ENCODE measurements at regions not wholly inside any gene's neighbourhood (a gene's known extent, or its start where the extent isn't known, plus 50 kb on each side); places are given as distances from the start of the nearest gene placed in this dataset.

DNA sequence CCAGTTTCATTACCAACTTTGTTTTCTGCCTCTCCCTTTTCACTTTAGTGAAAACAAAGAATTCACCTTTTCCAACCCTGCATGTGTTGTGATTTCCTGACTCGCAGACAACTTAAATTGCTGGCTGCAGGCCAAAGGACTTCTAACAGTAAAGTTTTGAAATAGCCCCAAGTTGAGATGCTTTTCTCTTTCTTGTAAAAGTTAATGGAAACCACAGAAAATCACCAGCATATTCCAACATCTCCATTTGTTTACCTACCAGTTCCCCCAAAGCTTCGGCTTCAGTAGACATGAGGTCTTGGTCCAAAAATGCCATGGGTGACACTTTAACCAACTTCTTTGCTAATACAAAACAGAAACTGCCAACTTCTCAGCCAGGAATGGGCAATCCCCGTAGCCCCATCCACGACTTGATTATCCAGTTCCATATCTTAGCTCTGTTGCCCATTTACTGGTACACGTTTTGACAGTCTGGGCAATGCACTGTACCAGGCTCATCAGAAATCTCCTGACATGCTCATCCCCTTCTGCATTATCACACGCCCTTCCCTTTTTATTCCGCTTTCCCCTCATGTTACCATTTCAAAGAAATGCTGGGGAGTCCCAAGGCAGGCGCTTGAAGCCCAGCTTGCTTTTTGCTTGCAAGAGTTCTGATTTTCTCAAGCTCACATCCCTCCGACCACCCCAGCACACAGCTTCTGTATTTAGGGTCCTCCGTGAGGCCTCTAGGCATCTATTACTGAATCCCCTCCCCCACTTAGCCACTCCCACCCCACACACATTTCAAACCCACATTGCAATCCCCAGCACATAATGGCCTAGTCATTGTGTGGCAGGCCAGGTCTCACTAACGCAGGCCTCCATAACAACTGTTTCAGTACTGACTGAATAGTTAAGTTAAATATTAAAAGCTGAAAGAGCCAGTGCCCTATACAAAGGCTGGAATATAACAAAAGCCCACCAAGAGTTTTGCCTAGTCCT lies 137.9 kb upstream of the S100G start:
- no peak for DNase-seq (ENCODE audit: low read depth)

DNA sequence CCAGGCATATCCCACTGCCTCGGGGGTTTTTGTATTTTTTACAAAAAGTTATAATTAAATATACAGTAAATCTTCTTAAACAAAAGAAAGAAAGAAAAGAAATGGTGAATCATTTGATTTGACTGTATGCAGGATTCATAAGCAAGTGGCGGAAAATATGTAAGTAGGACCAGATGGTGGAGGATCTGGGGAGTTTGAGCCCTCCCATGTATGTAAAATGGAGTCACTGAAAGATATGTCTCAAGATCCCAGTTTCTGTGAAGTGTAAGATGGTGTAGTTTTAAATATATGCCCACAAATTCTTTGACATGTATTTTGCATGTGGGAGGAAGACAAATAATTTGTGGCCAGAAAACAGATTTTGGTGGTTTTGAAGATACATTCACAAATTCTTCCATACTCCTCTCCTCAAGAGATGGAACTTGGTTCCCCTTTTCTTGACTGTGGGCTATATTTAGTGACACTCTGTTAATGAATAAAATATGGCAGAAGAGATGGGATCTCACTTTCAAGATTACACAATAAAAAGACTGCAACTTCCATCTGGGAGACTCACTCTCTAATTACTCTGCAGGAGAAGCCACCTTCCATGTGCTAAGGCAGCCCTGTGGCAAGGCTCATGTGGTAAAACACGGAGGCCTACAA lies 133.6 kb upstream of the S100G start:
- DNase-seq (ENCODE audit: low read depth), result peak; percentile 2

DNA sequence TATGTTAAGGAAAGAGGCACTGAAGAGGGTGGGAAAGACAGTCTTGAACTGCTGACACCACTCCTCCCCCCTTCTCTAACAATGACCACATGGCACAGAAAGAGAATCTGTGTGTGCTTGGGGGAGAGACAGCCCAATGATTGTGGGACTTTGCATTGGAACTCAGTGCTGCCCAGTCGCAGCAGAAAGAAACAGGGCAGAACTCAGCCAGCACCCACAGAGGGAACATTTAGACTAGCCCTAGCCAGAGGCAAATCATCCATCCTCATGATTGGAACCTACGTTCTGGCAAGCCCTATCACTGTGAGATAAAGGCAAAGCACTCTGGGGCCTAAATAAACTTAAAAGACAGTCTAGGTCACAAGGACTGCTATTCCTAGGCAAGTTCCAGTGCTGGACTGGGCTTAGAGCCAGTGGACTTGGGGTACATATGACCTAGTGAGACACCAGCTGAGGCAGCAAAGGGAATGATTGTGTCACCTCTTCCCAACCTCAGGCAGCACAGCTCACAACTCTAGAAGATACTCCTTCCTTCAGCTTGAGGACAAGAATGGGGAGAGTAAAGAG lies 132.8 kb upstream of the S100G start:
- no peak for DNase-seq (ENCODE audit: low read depth)

DNA sequence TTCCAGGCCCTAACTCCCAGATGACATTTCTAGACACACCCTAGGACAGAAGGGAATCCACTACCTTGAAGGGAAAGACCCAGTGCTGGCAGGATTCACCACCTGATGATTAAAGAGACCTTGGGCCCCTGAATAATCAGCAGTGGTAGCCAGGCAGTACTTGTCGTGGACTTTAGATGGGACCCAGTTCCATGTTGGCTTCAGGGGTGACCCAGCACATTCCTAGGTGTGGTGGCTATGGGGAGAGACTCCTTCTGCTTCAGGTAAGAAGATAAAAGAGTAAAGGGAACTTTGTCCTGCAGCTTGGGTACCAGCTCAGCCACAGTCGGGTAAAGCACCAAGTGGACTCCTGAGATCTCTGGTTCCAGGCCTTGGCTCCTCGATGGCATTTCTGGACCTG lies 131.8 kb upstream of the S100G start:
- DNase-seq (ENCODE audit: low read depth), result no peak

DNA sequence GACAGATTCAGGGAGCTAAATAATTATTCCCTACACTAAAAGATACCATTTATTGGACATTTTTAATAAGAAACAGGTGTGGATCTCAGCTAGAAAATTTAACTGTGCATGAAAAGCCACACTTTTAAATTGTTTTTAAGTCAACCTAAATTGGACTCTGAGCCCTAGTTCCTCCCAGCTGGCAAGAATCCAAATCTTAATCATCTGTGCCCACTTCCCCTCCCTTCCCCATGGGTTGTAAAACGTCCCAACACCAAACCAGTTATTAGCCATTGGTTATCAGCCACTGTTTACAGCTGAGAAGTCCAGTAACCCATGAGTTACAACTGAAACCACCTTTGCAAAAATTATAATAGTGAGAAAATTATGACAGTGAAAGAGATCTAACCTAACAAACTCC lies 125.6 kb upstream of the S100G start:
- no peak for DNase-seq (ENCODE audit: low read depth)

DNA sequence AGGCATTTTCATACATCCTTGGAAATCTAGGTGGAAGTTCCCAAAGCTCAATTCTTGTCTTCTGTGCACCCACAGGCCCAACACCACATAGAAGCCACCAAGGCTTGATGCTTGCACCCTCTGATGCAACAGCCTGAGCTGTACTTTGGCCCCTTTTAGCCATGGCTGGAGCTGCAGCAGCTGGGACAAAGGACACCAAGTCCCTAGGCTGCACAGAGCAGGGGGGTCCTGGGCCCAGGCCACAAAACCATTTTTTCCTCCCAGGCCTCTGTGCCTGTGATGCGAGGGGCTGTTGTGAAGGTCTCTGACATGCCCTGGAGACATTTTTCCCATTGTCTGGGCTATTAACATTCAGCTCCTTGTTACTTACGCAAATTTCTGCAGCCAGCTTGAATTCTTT lies 124.0 kb upstream of the S100G start:
- DNase-seq (ENCODE audit: low read depth), result no peak

DNA sequence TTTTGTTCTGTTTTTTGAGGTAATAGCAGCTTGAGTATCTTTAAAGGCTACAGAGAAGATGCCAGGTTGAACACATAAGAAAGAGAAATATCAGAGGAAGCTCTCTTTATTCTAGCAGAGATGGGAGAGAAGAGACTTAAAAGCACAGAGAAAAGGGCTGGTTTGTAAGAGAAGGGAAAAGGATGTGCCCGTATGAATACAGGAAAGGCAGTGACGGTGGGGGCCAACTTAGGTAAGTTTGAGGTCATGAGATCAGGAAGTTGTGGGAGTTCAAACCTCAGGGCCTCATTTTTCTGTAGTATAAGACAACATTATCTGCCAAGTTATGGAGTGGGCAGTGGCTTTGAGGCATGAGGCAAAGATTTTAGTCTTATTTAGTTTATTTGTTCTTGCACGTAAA lies 121.3 kb upstream of the S100G start:
- no peak for DNase-seq (ENCODE audit: low read depth)

All from non-pigmented ciliary epithelial cell (primary cell).